ENCODE measurements at regions not wholly inside any gene's neighbourhood (a gene's known extent, or its start where the extent isn't known, plus 50 kb on each side); places are given as distances from the start of the nearest gene placed in this dataset.

DNA sequence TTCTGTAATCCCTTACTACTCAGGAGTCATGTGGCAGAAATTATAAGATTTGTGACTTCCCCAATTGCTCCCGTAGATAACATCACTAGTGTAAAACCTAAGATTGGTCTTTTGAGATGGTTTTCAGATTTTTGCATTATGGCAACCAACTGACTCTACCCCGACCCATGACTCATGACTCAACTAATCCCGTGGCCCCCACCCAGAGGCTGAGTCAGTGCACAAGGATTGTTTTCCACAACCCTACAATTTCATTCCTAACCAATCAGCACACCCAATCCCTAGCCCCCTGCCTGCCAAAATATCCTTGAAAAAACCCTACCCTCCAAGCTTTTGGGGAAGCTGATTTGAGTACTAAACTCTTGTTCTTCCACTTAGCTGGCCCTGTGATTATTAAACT, 109.4 kb upstream of the FAM9C start:
- no peak overlapping the region for H3K4me3 ChIP-seq (ENCODE audit: low read length)
- TF ChIP-seq, protein P1, sequence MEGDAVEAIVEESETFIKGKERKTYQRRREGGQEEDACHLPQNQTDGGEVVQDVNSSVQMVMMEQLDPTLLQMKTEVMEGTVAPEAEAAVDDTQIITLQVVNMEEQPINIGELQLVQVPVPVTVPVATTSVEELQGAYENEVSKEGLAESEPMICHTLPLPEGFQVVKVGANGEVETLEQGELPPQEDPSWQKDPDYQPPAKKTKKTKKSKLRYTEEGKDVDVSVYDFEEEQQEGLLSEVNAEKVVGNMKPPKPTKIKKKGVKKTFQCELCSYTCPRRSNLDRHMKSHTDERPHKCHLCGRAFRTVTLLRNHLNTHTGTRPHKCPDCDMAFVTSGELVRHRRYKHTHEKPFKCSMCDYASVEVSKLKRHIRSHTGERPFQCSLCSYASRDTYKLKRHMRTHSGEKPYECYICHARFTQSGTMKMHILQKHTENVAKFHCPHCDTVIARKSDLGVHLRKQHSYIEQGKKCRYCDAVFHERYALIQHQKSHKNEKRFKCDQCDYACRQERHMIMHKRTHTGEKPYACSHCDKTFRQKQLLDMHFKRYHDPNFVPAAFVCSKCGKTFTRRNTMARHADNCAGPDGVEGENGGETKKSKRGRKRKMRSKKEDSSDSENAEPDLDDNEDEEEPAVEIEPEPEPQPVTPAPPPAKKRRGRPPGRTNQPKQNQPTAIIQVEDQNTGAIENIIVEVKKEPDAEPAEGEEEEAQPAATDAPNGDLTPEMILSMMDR (conservative IDR thresholded peaks at IDR 0.05; ENCODE audit: low read length) = no peak
- DNase-seq (ENCODE audit: low read depth) = peak; percentile 52

DNA sequence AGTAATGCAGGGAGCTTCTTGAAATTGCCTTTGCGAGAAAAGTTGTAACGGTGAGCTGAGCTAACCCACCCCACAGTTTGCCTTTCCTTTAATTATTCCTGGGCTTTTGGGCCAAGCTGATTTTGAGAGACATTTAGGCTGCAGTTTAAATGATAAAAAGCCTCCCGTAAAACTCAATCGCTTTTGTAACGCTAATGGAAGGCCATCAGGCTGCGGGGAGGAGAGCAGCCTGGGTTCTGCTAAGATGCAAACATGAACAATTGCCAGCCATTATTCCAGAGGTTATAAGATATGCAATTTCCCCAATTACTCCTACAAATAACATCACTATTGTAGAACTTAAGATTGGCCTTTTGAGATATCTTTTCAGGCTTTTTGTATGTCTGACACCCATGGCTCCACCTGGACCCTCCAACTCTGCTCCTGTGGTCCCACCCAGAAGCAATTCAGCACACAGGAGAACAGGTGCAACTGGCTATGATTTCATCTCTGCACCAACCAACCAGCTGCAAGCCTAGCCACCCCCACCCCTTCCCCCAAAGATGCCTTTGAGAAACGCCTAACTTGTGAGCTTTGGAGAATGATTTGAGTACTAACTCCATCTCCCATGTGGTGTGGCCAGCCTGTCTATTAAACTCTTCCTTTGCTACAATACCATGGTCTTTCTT, 108.2 kb upstream of the FAM9C start:
- TF ChIP-seq, protein P1 (conservative IDR thresholded peaks at IDR 0.05; ENCODE audit: low read length) = no peak
- no peak for DNase-seq (ENCODE audit: low read depth)
- no peak overlapping the region for H3K4me3 ChIP-seq (ENCODE audit: low read length)

DNA sequence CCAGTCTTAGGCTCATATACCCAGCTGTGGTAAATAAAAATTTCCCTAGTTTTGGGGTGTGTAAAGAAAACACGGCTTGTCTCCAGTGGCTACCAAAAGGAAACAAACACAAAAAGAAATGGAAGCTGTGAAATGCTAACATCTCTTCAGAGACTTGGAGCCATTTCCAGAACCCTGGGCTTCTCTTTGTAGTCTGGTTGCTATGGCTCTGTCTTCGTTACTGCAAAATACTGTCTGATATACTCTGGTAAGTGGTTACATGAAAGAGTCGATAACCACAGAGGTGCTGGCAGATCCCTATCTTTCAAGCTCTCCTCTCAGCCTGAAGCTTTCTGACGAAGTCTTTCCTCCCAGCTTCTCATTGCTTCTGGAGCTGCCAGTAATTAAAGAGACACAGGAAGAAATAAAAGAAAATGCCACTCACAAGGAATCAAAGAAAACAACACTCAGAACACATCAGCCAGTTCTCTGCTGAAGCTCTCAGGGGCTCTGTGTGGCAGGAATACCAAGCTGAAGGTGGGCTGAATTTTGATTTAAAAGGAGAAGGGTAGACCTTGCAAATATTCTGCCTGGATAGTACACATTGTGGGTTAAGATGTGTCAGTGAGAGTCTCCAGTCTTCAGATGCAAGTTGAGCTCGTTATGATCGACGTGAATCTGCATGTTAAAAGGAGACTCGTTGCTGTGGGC, 107.6 kb upstream of the FAM9C start:
- TF ChIP-seq, protein P1 (conservative IDR thresholded peaks at IDR 0.05; ENCODE audit: low read length) = no peak
- H3K4me3 ChIP-seq (ENCODE audit: low read length) = no peak overlapping the region
- DNase-seq (ENCODE audit: low read depth) = peak; percentile 79

DNA sequence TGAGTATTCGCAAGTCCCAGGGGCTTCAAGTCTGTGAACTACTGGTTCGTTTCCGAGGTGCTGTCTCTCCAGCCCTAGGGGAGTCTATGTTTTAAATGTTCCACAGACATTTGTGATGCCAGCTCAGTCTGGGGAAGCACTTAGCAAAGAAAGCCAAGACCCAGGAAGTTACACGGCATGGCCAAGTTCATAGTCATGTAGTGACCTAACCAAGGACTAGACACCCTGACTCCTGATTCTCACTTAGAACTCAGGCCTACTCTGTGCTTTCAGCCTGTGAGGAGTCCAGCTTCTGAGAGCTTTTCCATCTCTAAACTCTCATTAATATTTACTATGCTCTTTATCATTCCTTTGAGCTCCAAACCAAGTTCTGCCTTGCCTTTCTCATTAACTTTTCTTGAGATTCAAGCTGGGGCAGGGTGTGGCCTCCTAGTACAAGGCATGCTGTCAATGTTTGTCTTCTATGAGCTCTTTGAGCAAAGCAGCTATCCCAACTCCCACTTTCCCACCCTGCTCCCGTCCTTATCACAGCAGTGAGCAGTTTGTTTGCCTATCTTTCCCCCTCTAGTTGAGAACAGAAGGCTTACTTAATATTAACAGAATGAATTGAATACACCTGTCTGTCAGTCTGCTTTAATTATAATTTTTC, 105.4 kb upstream of the FAM9C start:
- no peak for DNase-seq (ENCODE audit: low read depth)
- TF ChIP-seq, protein P1 (conservative IDR thresholded peaks at IDR 0.05; ENCODE audit: low read length) = no peak
- no peak overlapping the region for H3K4me3 ChIP-seq (ENCODE audit: low read length)

DNA sequence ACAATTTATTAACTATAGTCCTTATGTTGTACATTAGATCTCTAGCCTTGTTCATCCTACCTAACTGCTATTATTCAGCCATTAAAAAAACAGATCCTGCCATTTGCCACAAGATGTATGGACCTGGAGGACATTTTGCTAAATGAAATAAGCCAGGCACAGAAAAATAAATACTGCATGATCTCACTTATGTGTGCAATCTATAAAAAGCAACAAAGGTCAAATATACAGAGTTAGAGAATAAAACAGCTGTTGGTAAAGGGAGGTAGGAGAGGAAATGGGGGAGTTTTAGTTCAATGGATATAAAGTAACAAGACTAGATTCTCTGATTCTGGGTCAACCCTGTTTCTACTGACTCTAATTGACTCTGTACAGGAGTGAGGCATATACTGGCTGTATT, 103.3 kb upstream of the FAM9C start:
- no peak overlapping the region for H3K4me3 ChIP-seq (ENCODE audit: low read length)
- TF ChIP-seq, protein P1 (conservative IDR thresholded peaks at IDR 0.05; ENCODE audit: low read length) = no peak
- no peak for DNase-seq (ENCODE audit: low read depth)

DNA sequence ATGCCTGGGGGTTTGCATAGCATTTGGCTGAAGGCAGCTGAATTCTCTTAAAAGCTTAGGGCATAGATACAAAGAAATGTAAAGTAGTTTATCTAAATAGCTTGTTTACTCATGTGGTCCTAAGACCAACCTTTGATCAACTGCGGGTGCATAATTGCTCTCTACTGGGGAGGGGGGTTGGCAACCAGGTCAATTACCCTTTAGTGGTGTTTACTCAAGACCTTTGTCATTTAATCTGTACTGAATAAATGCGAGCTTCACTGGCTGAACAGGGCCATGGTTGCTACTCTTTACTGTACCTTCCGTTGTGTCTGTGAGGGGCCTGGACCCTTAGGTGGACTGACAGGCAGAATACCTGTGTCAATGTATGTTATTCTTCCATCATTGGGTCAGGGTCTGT, 102.7 kb upstream of the FAM9C start:
- DNase-seq (ENCODE audit: low read depth) = no peak
- TF ChIP-seq, protein P1 (conservative IDR thresholded peaks at IDR 0.05; ENCODE audit: low read length) = no peak
- no peak overlapping the region for H3K4me3 ChIP-seq (ENCODE audit: low read length)
